ENCODE measurements at regions not wholly inside any gene's neighbourhood (a gene's known extent, or its start where the extent isn't known, plus 50 kb on each side); places are given as distances from the start of the nearest gene placed in this dataset.

GRCh38 chr11:32184041-32184722, 93.3 kb downstream of the RCN1 start:
- Histone ChIP-seq H3K9me3 (no peaks in the 10 kb centered on the region), H3K27ac (no peak overlapping the region), H3K36me3 (no peaks in the 10 kb centered on the region), H3K27me3 (no peaks in the 10 kb centered on the region), H3K4me3 (no peak overlapping the region), H3K4me1 (no peaks in the 10 kb centered on the region)
- ATAC-seq = no peak
- no peak for TF ChIP-seq POLR2A (IDR thresholded peaks at IDR 0.05)
- TF ChIP-seq CTCF (IDR thresholded peaks at IDR 0.05) = no peak
- 22% methylated on average over 4 of the region's 6 CpGs for WGBS (ENCODE audit: insufficient coverage, low coverage, low lambda C conversion rate, missing lambda C conversion rate)
- intact Hi-C loops (cut with DNase I) = no loop called here
- no peak for DNase-seq

GRCh38 chr11:32184723-32185376, 94.0 kb downstream of the RCN1 start:
- 55% methylated on average over 9 of the region's 10 CpGs for WGBS (ENCODE audit: insufficient coverage, low coverage, low lambda C conversion rate, missing lambda C conversion rate)
- H3K27ac ChIP-seq = no peak overlapping the region
- DNase-seq (no peak), ATAC-seq (no peak)
- H3K4me3 ChIP-seq = no peak overlapping the region
- TF ChIP-seq CTCF (IDR thresholded peaks at IDR 0.05) (no peak), POLR2A (IDR thresholded peaks at IDR 0.05) (no peak)
- intact Hi-C loops (cut with DNase I) = no loop called here
- no peaks in the 10 kb centered on the region for H3K36me3 ChIP-seq
- no peaks in the 10 kb centered on the region for H3K4me1 ChIP-seq
- H3K27me3 ChIP-seq = no peaks in the 10 kb centered on the region
- no peaks in the 10 kb centered on the region for H3K9me3 ChIP-seq

GRCh38 chr11:32186118-32186517, 95.2 kb downstream of the RCN1 start:
- Histone ChIP-seq H3K9me3 (no peaks in the 10 kb centered on the region), H3K36me3 (no peaks in the 10 kb centered on the region), H3K4me1 (no peaks in the 10 kb centered on the region), H3K27ac (no peak overlapping the region), H3K4me3 (no peak overlapping the region), H3K27me3 (no peaks in the 10 kb centered on the region)
- 70% methylated on average over 2 of the region's 2 CpGs for WGBS (ENCODE audit: insufficient coverage, low coverage, low lambda C conversion rate, missing lambda C conversion rate)
- DNase-seq (no peak), ATAC-seq (no peak)
- intact Hi-C loops (cut with DNase I) = no loop called here
- TF ChIP-seq POLR2A (IDR thresholded peaks at IDR 0.05) (no peak), CTCF (IDR thresholded peaks at IDR 0.05) (no peak)

- DNase-seq = no peak
- Histone ChIP-seq H3K4me1 (no peaks in the 10 kb centered on the region), H3K4me3 (no peak overlapping the region), H3K27ac (no peak overlapping the region), H3K27me3 (no peaks in the 10 kb centered on the region), H3K9me3 (no peaks in the 10 kb centered on the region), H3K36me3 (no peaks in the 10 kb centered on the region)
- no peak for ATAC-seq
- TF ChIP-seq POLR2A (IDR thresholded peaks at IDR 0.05) (no peak), CTCF (IDR thresholded peaks at IDR 0.05) (no peak)
- intact Hi-C loops (cut with DNase I) = no loop called here
Measured at GRCh38 chr11:32187111-32187510, 96.2 kb downstream of the RCN1 start.
